ENCODE measurements at regions not wholly inside any gene's neighbourhood (a gene's known extent, or its start where the extent isn't known, plus 50 kb on each side); places are given as distances from the start of the nearest gene placed in this dataset.
"Not testable (repeated sequence)": the region's sequence is repeated elsewhere in the genome, so short reads cannot be mapped to it uniquely, and the experiment has no call there.

GRCh38 chr7:68875857-68876256, 722.4 kb upstream of the AUTS2 start:
- no peak for DNase-seq (ENCODE audit: low read depth)
- TF ChIP-seq CTCF (conservative IDR thresholded peaks at IDR 0.05; ENCODE audit: low read depth, low read length), result no peak
- H3K4me3 ChIP-seq (ENCODE audit: low read depth, low read length), result no peak overlapping the region

GRCh38 chr7:68887116-68887515, 711.2 kb upstream of the AUTS2 start:
- DNase-seq (ENCODE audit: low read depth), result not testable (repeated sequence)

GRCh38 chr7:68888971-68889385, 709.3 kb upstream of the AUTS2 start:
- no peak for DNase-seq (ENCODE audit: low read depth)
- no peak for TF ChIP-seq CTCF (conservative IDR thresholded peaks at IDR 0.05; ENCODE audit: low read depth, low read length)
- no peak overlapping the region for H3K4me3 ChIP-seq (ENCODE audit: low read depth, low read length)

More at GRCh38 chr7:68887116-68887515, 711.2 kb upstream of the AUTS2 start:
- H3K4me3 ChIP-seq (ENCODE audit: low read depth, low read length), result not testable (repeated sequence)

- TF ChIP-seq CTCF (conservative IDR thresholded peaks at IDR 0.05; ENCODE audit: low read depth, low read length), result no peak
- DNase-seq (ENCODE audit: low read depth), result peak; percentile 32
Observed at GRCh38 chr7:68892236-68892635, 706.0 kb upstream of the AUTS2 start.

GRCh38 chr7:68893411-68893810, 704.9 kb upstream of the AUTS2 start:
- H3K4me3 ChIP-seq (ENCODE audit: low read depth, low read length), result no peak overlapping the region
- no peak for DNase-seq (ENCODE audit: low read depth)
- no peak for TF ChIP-seq CTCF (conservative IDR thresholded peaks at IDR 0.05; ENCODE audit: low read depth, low read length)

More at GRCh38 chr7:68892236-68892635, 706.0 kb upstream of the AUTS2 start:
- H3K4me3 ChIP-seq (ENCODE audit: low read depth, low read length), result no peak overlapping the region

GRCh38 chr7:68899156-68899555, 699.1 kb upstream of the AUTS2 start:
- not testable (repeated sequence) for DNase-seq (ENCODE audit: low read depth); H3K4me3 ChIP-seq (ENCODE audit: low read depth, low read length)

GRCh38 chr7:68900096-68900495, 698.2 kb upstream of the AUTS2 start:
- TF ChIP-seq CTCF (conservative IDR thresholded peaks at IDR 0.05; ENCODE audit: low read depth, low read length), result no peak
- no peak for DNase-seq (ENCODE audit: low read depth)
- no peak overlapping the region for H3K4me3 ChIP-seq (ENCODE audit: low read depth, low read length)

- DNase-seq (ENCODE audit: low read depth), result no peak
- H3K4me3 ChIP-seq (ENCODE audit: low read depth, low read length), result no peak overlapping the region
Observed at GRCh38 chr7:68904630-68905029, 693.6 kb upstream of the AUTS2 start.

More at GRCh38 chr7:68904630-68905029, 693.6 kb upstream of the AUTS2 start:
- TF ChIP-seq CTCF (conservative IDR thresholded peaks at IDR 0.05; ENCODE audit: low read depth, low read length), result no peak

Measured in epithelial cell of proximal tubule (primary cell).